WTC11 (cell line): ENCODE measurements at regions not wholly inside any gene's neighbourhood (a gene's known extent, or its start where the extent isn't known, plus 50 kb on each side); places are given as distances from the start of the nearest gene placed in this dataset.
"Not testable (repeated sequence)": the region's sequence is repeated elsewhere in the genome, so short reads cannot be mapped to it uniquely, and the experiment has no call there.

Experiments used
- PREB ChIP-seq: sonication (generic); formaldehyde crosslinking; IDR thresholded peaks from 2 replicates; pipeline ENCODE4 v1.8.1; 2022; ENCODE audit warnings: mild to moderate bottlenecking, missing genetic modification reagents, moderate library complexity, borderline replicate concordance
- TF ChIP-seq, protein P1 (sequence below): fragments of 200-600 bp; IDR thresholded peaks from 2 replicates; pipeline ENCODE4 v1.8.0; 2022; ENCODE audit warnings: antibody characterized with exemption

DNA sequence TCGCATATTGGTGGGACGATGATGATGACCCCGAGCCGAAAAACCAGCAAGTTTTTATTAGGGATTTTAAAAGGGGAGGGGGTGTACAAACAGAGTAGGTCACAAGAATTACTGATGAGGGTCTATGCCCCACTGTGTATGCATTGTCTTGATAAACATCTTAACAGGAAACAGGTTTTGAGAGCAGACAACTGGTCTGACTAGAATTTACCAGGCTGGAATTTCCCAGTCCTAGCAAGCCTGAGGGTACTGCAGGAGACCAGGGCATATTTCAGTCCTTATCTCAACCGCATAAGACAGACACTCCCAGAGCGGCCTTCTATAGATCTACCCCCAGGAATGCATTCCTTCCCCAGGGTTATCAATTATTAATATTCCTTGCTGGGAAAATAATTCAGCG is 659.7 kb downstream of the TRHDE start:
- TF ChIP-seq PREB (CRISPR knock-in tag), result not testable (repeated sequence)
- TF ChIP-seq, protein P1, sequence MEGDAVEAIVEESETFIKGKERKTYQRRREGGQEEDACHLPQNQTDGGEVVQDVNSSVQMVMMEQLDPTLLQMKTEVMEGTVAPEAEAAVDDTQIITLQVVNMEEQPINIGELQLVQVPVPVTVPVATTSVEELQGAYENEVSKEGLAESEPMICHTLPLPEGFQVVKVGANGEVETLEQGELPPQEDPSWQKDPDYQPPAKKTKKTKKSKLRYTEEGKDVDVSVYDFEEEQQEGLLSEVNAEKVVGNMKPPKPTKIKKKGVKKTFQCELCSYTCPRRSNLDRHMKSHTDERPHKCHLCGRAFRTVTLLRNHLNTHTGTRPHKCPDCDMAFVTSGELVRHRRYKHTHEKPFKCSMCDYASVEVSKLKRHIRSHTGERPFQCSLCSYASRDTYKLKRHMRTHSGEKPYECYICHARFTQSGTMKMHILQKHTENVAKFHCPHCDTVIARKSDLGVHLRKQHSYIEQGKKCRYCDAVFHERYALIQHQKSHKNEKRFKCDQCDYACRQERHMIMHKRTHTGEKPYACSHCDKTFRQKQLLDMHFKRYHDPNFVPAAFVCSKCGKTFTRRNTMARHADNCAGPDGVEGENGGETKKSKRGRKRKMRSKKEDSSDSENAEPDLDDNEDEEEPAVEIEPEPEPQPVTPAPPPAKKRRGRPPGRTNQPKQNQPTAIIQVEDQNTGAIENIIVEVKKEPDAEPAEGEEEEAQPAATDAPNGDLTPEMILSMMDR, result not testable (repeated sequence)
